AG09309 (cell line): ENCODE measurements at regions not wholly inside any gene's neighbourhood (a gene's known extent, or its start where the extent isn't known, plus 50 kb on each side); places are given as distances from the start of the nearest gene placed in this dataset.

Experiments used
- DNase-seq: peaks from one replicate; pipeline ENCODE4 v3.0.0-alpha.2; 2010; ENCODE audit warnings: low read depth
- H3K4me3 ChIP-seq: 2 replicates; pipeline ENCODE4 v1.5.1; 2011; ENCODE audit warnings: mild to moderate bottlenecking, low read depth, low read length, moderate library complexity; ENCODE audit not compliant: control insufficient read depth
- TF ChIP-seq, protein P1 (sequence below): IDR thresholded peaks from 2 replicates; pipeline ENCODE4 v1.5.1; 2011; ENCODE audit warnings: mild to moderate bottlenecking, low read depth, low read length, inconsistent platforms; ENCODE audit not compliant: insufficient read depth, control insufficient read depth; ENCODE audit errors: missing control alignments

DNA sequence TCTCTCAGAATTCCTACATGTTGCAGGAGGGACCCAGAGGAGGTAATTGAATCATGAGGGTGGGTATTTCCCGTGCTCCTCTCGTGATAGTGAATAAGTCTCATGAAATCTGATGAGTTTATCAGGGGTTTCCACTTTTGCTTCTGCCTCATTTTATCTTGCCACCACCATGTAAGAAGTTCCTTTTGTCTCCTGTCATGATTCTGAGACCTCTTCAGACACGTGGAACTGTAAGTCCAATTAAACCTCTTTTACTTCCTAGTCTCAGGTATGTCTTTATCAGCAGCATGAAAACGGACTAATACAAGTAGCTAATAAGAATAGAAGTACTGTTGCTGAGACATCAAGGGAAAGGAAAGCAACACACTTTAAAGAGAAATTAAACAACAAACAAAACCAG lies 143.4 kb downstream of the CCDC71L start:
- TF ChIP-seq, protein P1, sequence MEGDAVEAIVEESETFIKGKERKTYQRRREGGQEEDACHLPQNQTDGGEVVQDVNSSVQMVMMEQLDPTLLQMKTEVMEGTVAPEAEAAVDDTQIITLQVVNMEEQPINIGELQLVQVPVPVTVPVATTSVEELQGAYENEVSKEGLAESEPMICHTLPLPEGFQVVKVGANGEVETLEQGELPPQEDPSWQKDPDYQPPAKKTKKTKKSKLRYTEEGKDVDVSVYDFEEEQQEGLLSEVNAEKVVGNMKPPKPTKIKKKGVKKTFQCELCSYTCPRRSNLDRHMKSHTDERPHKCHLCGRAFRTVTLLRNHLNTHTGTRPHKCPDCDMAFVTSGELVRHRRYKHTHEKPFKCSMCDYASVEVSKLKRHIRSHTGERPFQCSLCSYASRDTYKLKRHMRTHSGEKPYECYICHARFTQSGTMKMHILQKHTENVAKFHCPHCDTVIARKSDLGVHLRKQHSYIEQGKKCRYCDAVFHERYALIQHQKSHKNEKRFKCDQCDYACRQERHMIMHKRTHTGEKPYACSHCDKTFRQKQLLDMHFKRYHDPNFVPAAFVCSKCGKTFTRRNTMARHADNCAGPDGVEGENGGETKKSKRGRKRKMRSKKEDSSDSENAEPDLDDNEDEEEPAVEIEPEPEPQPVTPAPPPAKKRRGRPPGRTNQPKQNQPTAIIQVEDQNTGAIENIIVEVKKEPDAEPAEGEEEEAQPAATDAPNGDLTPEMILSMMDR: no peak
- H3K4me3 ChIP-seq: no peak overlapping the region
- DNase-seq: no peak

GRCh38 chr7:106515321-106515720 lies 145.6 kb downstream of the CCDC71L start:
- H3K4me3 ChIP-seq: no peak overlapping the region
- DNase-seq: no peak
- TF ChIP-seq, protein P1: no peak

DNA sequence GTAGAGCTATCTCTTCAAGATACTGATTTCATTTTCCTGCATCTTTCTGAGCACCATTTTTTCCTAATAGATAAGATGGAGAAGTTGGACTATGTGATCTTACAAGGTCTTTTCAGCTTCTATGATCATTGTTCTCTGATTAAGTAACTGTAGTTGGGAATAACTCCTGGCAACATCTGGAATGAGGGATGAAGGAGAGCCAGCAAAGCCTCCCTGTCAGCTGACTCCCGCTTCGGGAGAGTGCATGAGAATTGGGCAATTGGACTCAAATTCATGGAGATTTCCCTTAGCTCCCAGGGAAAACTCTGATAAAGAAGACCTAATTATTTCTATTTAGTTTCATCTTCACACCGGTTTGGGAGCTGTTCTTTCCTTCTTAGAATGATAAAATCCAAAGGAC lies 146.1 kb downstream of the CCDC71L start:
- TF ChIP-seq, protein P1: no peak
- no peak for DNase-seq

DNA sequence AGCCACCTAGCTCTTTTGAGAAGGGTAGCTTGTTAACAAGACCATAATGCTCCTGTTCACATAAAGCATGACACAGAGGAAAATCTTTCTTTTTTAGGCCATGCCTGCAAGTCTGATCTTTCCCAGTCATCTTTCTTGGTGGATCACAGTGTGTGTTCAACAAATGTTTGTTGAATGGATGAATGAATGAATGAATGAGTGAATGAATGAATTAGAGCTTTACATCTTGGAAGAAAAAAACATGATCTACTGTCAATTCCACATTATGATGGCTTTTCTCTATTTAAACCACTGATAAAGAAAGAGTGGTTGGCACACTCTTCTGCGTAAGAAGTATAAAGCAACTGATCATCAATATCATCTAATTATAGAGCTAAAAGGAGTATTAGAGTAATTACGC lies 148.7 kb downstream of the CCDC71L start:
- DNase-seq: no peak
- TF ChIP-seq, protein P1: no peak
- no peak overlapping the region for H3K4me3 ChIP-seq

More for the DNA sequence above, 146.1 kb downstream of the CCDC71L start:
- no peak overlapping the region for H3K4me3 ChIP-seq

DNA sequence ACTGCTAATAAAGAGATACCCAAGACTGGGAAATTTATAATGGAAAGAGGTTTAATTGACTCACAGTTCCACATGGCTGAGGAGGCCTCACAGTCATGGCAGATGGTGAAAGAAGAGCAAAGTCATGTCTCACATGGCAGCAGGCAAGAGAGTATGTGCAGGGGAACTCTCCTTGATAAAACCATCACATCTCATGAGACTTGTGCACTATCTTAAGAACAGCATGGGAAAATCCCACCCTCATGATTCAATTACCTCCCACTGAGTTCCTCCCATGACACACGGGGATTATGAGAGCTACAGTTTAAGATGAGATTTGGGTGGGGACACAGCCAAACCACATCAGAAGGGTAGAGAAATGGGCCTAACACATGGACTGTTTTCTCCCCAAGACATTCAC lies 156.3 kb downstream of the CCDC71L start:
- TF ChIP-seq, protein P1: no peak
- no peak overlapping the region for H3K4me3 ChIP-seq
- DNase-seq: no peak

- H3K4me3 ChIP-seq: no peak overlapping the region
- DNase-seq: no peak
- TF ChIP-seq, protein P1: no peak
Observed at GRCh38 chr7:106504207-106504606, 156.8 kb downstream of the CCDC71L start.

DNA sequence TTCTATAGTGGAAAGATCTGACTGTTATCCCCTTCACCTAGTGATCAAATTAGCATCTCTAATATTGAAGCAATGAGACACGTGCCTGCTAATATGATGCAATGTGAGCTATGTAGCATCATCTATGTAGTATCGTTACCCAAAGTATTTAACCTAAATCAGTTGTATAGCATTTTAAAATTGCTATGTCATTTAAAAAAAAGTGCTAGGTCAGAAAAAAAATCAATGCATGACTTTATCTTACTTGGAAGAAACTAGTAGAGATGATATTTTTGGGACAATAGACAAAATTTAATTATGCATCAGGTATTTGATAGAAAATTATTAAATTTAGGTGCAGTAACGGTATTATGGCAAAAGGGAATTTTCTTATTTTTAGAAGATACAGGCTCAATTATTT lies 157.3 kb downstream of the CCDC71L start:
- H3K4me3 ChIP-seq: no peak overlapping the region
- no peak for DNase-seq
- TF ChIP-seq, protein P1: no peak
